NT2/D1 (cell line): ENCODE measurements at regions not wholly inside any gene's neighbourhood (a gene's known extent, or its start where the extent isn't known, plus 50 kb on each side); places are given as distances from the start of the nearest gene placed in this dataset.
A peak's percentile ranks its signal among the peaks of the same experiment; 100 is the strongest.

Experiments used
- DNase-seq: peaks from one replicate; pipeline ENCODE4 v3.0.0-alpha.2; 2011; ENCODE audit warnings: low read depth, low spot score
- H3K27me3 ChIP-seq: 2 replicates; pipeline ENCODE4 v1.6.0; 2011; ENCODE audit warnings: mild to moderate bottlenecking; ENCODE audit not compliant: insufficient read length, insufficient read depth
- H3K36me3 ChIP-seq: 2 replicates; pipeline ENCODE4 v1.6.1; 2011; ENCODE audit warnings: mild to moderate bottlenecking, low read length, mixed read lengths; ENCODE audit not compliant: insufficient read depth, insufficient read length
- H3K4me1 ChIP-seq: 2 replicates; pipeline ENCODE4 v1.5.1; 2011; ENCODE audit not compliant: insufficient read depth, insufficient read length
- H3K4me3 ChIP-seq: 2 replicates; pipeline ENCODE4 v1.5.1; 2011; ENCODE audit warnings: low read depth; ENCODE audit not compliant: insufficient read length
- H3K9ac ChIP-seq: 2 replicates; pipeline ENCODE4 v1.6.0; 2011; ENCODE audit warnings: low read depth; ENCODE audit not compliant: insufficient read length
- H3K9me3 ChIP-seq: 2 replicates; pipeline ENCODE4 v1.5.1; 2011; ENCODE audit warnings: mild to moderate bottlenecking, low read length; ENCODE audit not compliant: insufficient read depth
- SUZ12 ChIP-seq: IDR thresholded peaks from 2 replicates; pipeline ENCODE4 v1.6.1; 2011; ENCODE audit not compliant: insufficient read length, insufficient read depth; ENCODE audit errors: extremely low read depth
- YY1 ChIP-seq: IDR thresholded peaks from 2 replicates; pipeline ENCODE4 v1.6.1; 2011; ENCODE audit not compliant: insufficient read length, insufficient read depth
- ZNF274 ChIP-seq: IDR thresholded peaks from 2 replicates; pipeline ENCODE4 v1.6.1; 2011; ENCODE audit warnings: mild to moderate bottlenecking, low read depth, low read length

- no peak for TF ChIP-seq SUZ12
- TF ChIP-seq YY1: no peak
- no peak for TF ChIP-seq ZNF274
- Histone ChIP-seq H3K4me1 (no peaks in the 10 kb centered on the region), H3K36me3 (no peaks in the 10 kb centered on the region), H3K9ac (no peak overlapping the region), H3K27me3 (no peaks in the 10 kb centered on the region), H3K4me3 (no peak overlapping the region), H3K9me3 (no peaks in the 10 kb centered on the region)
- DNase-seq: no peak
These were observed 250.8 kb downstream of the RDH14 start for GRCh38 chr2:18309627-18310026.

- Histone ChIP-seq H3K9me3 (no peaks in the 10 kb centered on the region), H3K4me1 (no peaks in the 10 kb centered on the region), H3K4me3 (no peak overlapping the region), H3K9ac (no peak overlapping the region), H3K27me3 (no peaks in the 10 kb centered on the region), H3K36me3 (no peaks in the 10 kb centered on the region)
- DNase-seq: no peak
- no peak for TF ChIP-seq ZNF274
- no peak for TF ChIP-seq SUZ12
- no peak for TF ChIP-seq YY1
These were observed 251.3 kb downstream of the RDH14 start for GRCh38 chr2:18309188-18309587.

- H3K36me3 ChIP-seq: no peaks in the 10 kb centered on the region
- no peak for DNase-seq
- TF ChIP-seq ZNF274: no peak
- TF ChIP-seq SUZ12: no peak
- TF ChIP-seq YY1: no peak
- H3K4me3 ChIP-seq: no peak overlapping the region
- H3K27me3 ChIP-seq: no peaks in the 10 kb centered on the region
- H3K4me1 ChIP-seq: no peaks in the 10 kb centered on the region
- H3K9me3 ChIP-seq: no peaks in the 10 kb centered on the region
- H3K9ac ChIP-seq: no peak overlapping the region
These were observed 255.6 kb downstream of the RDH14 start for GRCh38 chr2:18304849-18305248.

GRCh38 chr2:18301421-18302139 is 258.9 kb downstream of the RDH14 start:
- no peak overlapping the region for H3K9ac ChIP-seq
- DNase-seq: no peak
- H3K9me3 ChIP-seq: no peaks in the 10 kb centered on the region; the same call in 1 of the 2 replicates
- H3K27me3 ChIP-seq: no peaks in the 10 kb centered on the region
- no peak overlapping the region for H3K4me3 ChIP-seq
- H3K36me3 ChIP-seq: no peaks in the 10 kb centered on the region
- no peaks in the 10 kb centered on the region for H3K4me1 ChIP-seq
- TF ChIP-seq SUZ12 (no peak), YY1 (no peak), ZNF274 (no peak)

- no peak overlapping the region for H3K9ac ChIP-seq
- no peaks in the 10 kb centered on the region; the same call in 1 of the 2 replicates for H3K9me3 ChIP-seq
- no peaks in the 10 kb centered on the region for H3K36me3 ChIP-seq
- no peaks in the 10 kb centered on the region for H3K27me3 ChIP-seq
- H3K4me1 ChIP-seq: no peaks in the 10 kb centered on the region
- H3K4me3 ChIP-seq: no peak overlapping the region
- peak; percentile 27 for DNase-seq
- TF ChIP-seq ZNF274: no peak
- no peak for TF ChIP-seq SUZ12
- no peak for TF ChIP-seq YY1
These were observed 260.8 kb downstream of the RDH14 start for GRCh38 chr2:18299423-18300212.

GRCh38 chr2:18297534-18298058 is 262.9 kb downstream of the RDH14 start:
- no peak for DNase-seq
- Histone ChIP-seq H3K9ac (no peak overlapping the region), H3K4me1 (no peaks in the 10 kb centered on the region), H3K9me3 (no peaks in the 10 kb centered on the region; the same call in 1 of the 2 replicates), H3K27me3 (no peaks in the 10 kb centered on the region), H3K36me3 (no peaks in the 10 kb centered on the region), H3K4me3 (no peak overlapping the region)
- TF ChIP-seq ZNF274: no peak
- no peak for TF ChIP-seq YY1
- no peak for TF ChIP-seq SUZ12

- no peak for DNase-seq
- no peaks in the 10 kb centered on the region for H3K36me3 ChIP-seq
- no peak for TF ChIP-seq SUZ12
- TF ChIP-seq YY1: no peak
- TF ChIP-seq ZNF274: no peak
- H3K9ac ChIP-seq: no peak overlapping the region
- no peaks in the 10 kb centered on the region for H3K27me3 ChIP-seq
- no peak overlapping the region for H3K4me3 ChIP-seq
- H3K4me1 ChIP-seq: no peaks in the 10 kb centered on the region
- no peaks in the 10 kb centered on the region; the same call in 1 of the 2 replicates for H3K9me3 ChIP-seq
These were observed 270.1 kb downstream of the RDH14 start for GRCh38 chr2:18290386-18290785.
